DOHH2 (cell line): ENCODE measurements at regions not wholly inside any gene's neighbourhood (a gene's known extent, or its start where the extent isn't known, plus 50 kb on each side); places are given as distances from the start of the nearest gene placed in this dataset.

Source experiments
- H3F3A ChIP-seq: fragments of 200-600 bp; sonication (generic), shearing (Covaris generic); 2 replicates; pipeline ENCODE4 v1.6.0; 2016; ENCODE audit warnings: antibody characterized with exemption, mild to moderate bottlenecking; ENCODE audit not compliant: control insufficient read depth, insufficient read depth
- H3K27ac ChIP-seq: fragments of 200-600 bp; sonication (generic); 2 replicates; pipeline ENCODE4 v1.5.1; 2014; ENCODE audit warnings: low read depth, mild to moderate bottlenecking, low read length, moderate library complexity
- H3K27me3 ChIP-seq: fragments of 200-600 bp; sonication (generic); 2 replicates; pipeline ENCODE4 v1.6.1; 2014; ENCODE audit warnings: mild to moderate bottlenecking, low read length, mixed read lengths; ENCODE audit not compliant: control insufficient read depth
- H3K36me3 ChIP-seq: fragments of 200-600 bp; sonication (generic); 2 replicates; pipeline ENCODE4 v1.6.1; 2014; ENCODE audit warnings: mild to moderate bottlenecking, low read length, moderate library complexity, mixed read lengths; ENCODE audit not compliant: control insufficient read depth
- H3K4me1 ChIP-seq: fragments of 200-600 bp; sonication (generic); 2 replicates; pipeline ENCODE4 v1.6.1; 2014; ENCODE audit warnings: mild to moderate bottlenecking, low read length, mixed read lengths; ENCODE audit not compliant: control insufficient read depth
- H3K4me2 ChIP-seq: fragments of 200-600 bp; sonication (generic); 2 replicates; pipeline ENCODE4 v1.6.0; 2014; ENCODE audit warnings: mild to moderate bottlenecking, low read length, moderate library complexity
- H3K4me3 ChIP-seq: fragments of 200-600 bp; sonication (generic); 2 replicates; pipeline ENCODE4 v1.5.1; 2014; ENCODE audit warnings: mild to moderate bottlenecking, low read length, mixed read lengths
- H3K79me2 ChIP-seq: fragments of 200-600 bp; sonication (generic); 2 replicates; pipeline ENCODE4 v1.6.1; 2014; ENCODE audit warnings: mild to moderate bottlenecking, low read length, mixed read lengths; ENCODE audit not compliant: control insufficient read depth
- H3K9me2 ChIP-seq: fragments of 200-600 bp; sonication (generic); replicated peaks from 2 replicates; pipeline ENCODE4 v1.6.1; 2014; ENCODE audit warnings: mild to moderate bottlenecking, low read length, mixed read lengths; ENCODE audit not compliant: control insufficient read depth
- H3K9me3 ChIP-seq: fragments of 200-600 bp; sonication (generic); 2 replicates; pipeline ENCODE4 v1.6.1; 2014; ENCODE audit warnings: antibody characterized with exemption, low read length, mixed read lengths; ENCODE audit not compliant: control insufficient read depth, insufficient read depth
- H4K20me1 ChIP-seq: fragments of 200-600 bp; sonication (generic); 2 replicates; pipeline ENCODE4 v1.6.0; 2014; ENCODE audit warnings: low read depth, mild to moderate bottlenecking, antibody characterized with exemption, low read length, moderate library complexity; ENCODE audit not compliant: control insufficient read depth, insufficient read depth
- CTCF ChIP-seq: fragments of 200-600 bp; sonication (generic); IDR thresholded peaks from one replicate; pipeline ENCODE4 v1.5.1; 2014; ENCODE audit warnings: antibody characterized with exemption, mild to moderate bottlenecking, low read depth, low read length; ENCODE audit not compliant: poor library complexity, severe bottlenecking
- EZH2phosphoT487 ChIP-seq: fragments of 200-600 bp; sonication (generic); IDR thresholded peaks from 2 replicates; pipeline ENCODE4 v1.6.1; 2017; ENCODE audit warnings: borderline replicate concordance, mild to moderate bottlenecking, antibody characterized with exemption, low read length, moderate library complexity, mixed read lengths

GRCh38 chr18:22057908-22058527 lies 111.4 kb upstream of the GATA6 start:
- Histone ChIP-seq H3K27me3 (no peaks in the 10 kb centered on the region), H3K4me3 (no peak overlapping the region), H3K27ac (no peak overlapping the region), H3K9me2 (no peaks in the 10 kb centered on the region), H3K9me3 (no peaks in the 10 kb centered on the region), H3K36me3 (no peaks in the 10 kb centered on the region), H3K79me2 (no peaks in the 10 kb centered on the region), H4K20me1 (no peaks in the 10 kb centered on the region), H3K4me1 (no peaks in the 10 kb centered on the region), H3K4me2 (no peak overlapping the region), H3F3A (no peaks in the 10 kb centered on the region)
- TF ChIP-seq EZH2phosphoT487, result no peak
- TF ChIP-seq CTCF, result no peak

GRCh38 chr18:22060361-22060760 lies 109.0 kb upstream of the GATA6 start:
- Histone ChIP-seq H3K27ac (no peak overlapping the region), H3K79me2 (no peaks in the 10 kb centered on the region), H3K4me1 (no peaks in the 10 kb centered on the region), H4K20me1 (no peaks in the 10 kb centered on the region), H3K4me3 (no peak overlapping the region), H3K27me3 (no peaks in the 10 kb centered on the region), H3K9me3 (no peaks in the 10 kb centered on the region), H3K36me3 (no peaks in the 10 kb centered on the region), H3F3A (no peaks in the 10 kb centered on the region), H3K4me2 (no peak overlapping the region), H3K9me2 (no peaks in the 10 kb centered on the region)
- TF ChIP-seq EZH2phosphoT487 (no peak), CTCF (no peak)

GRCh38 chr18:22063102-22063501 lies 106.3 kb upstream of the GATA6 start:
- no peaks in the 10 kb centered on the region for H3F3A ChIP-seq
- H3K36me3 ChIP-seq, result no peaks in the 10 kb centered on the region
- H3K79me2 ChIP-seq, result no peaks in the 10 kb centered on the region
- no peaks in the 10 kb centered on the region for H3K4me1 ChIP-seq
- no peaks in the 10 kb centered on the region for H3K9me3 ChIP-seq
- no peaks in the 10 kb centered on the region for H3K9me2 ChIP-seq
- H3K4me3 ChIP-seq, result no peak overlapping the region
- H4K20me1 ChIP-seq, result no peaks in the 10 kb centered on the region
- TF ChIP-seq EZH2phosphoT487, result no peak
- no peak for TF ChIP-seq CTCF
- H3K27ac ChIP-seq, result no peak overlapping the region
- no peaks in the 10 kb centered on the region for H3K27me3 ChIP-seq
- H3K4me2 ChIP-seq, result no peak overlapping the region
